NT2/D1 (cell line): ENCODE measurements at regions not wholly inside any gene's neighbourhood (a gene's known extent, or its start where the extent isn't known, plus 50 kb on each side); places are given as distances from the start of the nearest gene placed in this dataset.

Experiments used
- SUZ12 ChIP-seq: IDR thresholded peaks from 2 replicates; pipeline ENCODE4 v1.6.1; 2011; ENCODE audit not compliant: insufficient read length, insufficient read depth; ENCODE audit errors: extremely low read depth
- ZNF274 ChIP-seq: IDR thresholded peaks from 2 replicates; pipeline ENCODE4 v1.6.1; 2011; ENCODE audit warnings: mild to moderate bottlenecking, low read depth, low read length

GRCh38 chr20:11686820-11687543 is 230.7 kb upstream of the BTBD3 start:
- TF ChIP-seq SUZ12: no peak
- TF ChIP-seq ZNF274: no peak
